ENCODE measurements at regions not wholly inside any gene's neighbourhood (a gene's known extent, or its start where the extent isn't known, plus 50 kb on each side); places are given as distances from the start of the nearest gene placed in this dataset.
A peak's percentile ranks its signal among the peaks of the same experiment; 100 is the strongest.

DNA sequence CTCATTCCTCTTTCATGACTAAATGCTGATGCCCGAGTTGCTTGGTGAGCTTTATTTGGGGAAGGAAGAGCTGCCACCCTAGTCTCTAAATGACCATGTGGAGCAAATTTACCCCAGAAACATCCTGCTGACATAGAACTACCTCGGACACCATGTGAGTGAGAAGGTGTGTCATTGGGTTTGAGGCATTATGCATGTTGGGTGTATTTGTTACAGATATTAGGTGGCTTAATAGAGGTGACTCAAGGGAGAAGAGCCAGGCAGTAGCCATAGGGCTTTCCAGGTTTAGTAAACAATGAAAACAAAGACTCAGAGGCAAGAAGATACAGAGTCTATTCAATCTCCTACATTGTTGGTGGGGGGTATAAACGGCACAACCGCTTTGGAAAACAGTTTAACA is 581.5 kb downstream of the CCDC171 start (continued):
- TF ChIP-seq, protein P1, sequence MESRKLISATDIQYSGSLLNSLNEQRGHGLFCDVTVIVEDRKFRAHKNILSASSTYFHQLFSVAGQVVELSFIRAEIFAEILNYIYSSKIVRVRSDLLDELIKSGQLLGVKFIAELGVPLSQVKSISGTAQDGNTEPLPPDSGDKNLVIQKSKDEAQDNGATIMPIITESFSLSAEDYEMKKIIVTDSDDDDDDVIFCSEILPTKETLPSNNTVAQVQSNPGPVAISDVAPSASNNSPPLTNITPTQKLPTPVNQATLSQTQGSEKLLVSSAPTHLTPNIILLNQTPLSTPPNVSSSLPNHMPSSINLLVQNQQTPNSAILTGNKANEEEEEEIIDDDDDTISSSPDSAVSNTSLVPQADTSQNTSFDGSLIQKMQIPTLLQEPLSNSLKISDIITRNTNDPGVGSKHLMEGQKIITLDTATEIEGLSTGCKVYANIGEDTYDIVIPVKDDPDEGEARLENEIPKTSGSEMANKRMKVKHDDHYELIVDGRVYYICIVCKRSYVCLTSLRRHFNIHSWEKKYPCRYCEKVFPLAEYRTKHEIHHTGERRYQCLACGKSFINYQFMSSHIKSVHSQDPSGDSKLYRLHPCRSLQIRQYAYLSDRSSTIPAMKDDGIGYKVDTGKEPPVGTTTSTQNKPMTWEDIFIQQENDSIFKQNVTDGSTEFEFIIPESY (IDR thresholded peaks at IDR 0.05; ENCODE audit: borderline replicate concordance, low read depth): no peak
- TF ChIP-seq MEF2A (IDR thresholded peaks at IDR 0.05; ENCODE audit: borderline replicate concordance, low read depth): no peak

DNA sequence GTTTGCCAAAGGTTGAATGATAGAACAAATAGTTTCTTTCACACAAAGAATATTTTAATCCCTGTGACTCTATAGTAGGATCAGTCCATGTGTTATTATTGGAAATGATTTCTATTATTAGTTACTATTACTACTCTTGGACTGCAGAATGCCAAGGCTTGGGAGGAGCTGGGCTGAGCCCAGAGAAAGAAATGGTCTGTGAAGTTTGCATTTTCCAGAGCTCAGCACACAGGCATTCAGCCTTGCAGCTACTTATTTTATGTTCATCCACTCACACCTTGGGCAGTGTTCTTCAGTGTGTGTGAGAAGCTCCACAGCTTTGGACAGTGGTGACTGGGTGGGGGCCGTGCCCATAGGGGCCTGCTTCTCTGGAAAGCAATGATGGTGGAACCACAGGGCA is 583.1 kb downstream of the CCDC171 start:
- Histone ChIP-seq H3K9me3 (no peaks in the 10 kb centered on the region), H3K4me1 (ENCODE audit: control insufficient read depth in 1 of 2, insufficient read depth in 2 of 2, low read depth in 1 of 2, low read length in 1 of 2) (peaks cover 0 to 22% of the 10 kb centered on the region in 2 experiments; a peak in 2 of 4 replicates), H3K27me3 (ENCODE audit: insufficient read depth) (no peaks in the 10 kb centered on the region), H3K27ac (ENCODE audit: low read depth in 2 of 2, low read length in 1 of 2) (no peak overlapping the region), H4K20me1 (ENCODE audit: insufficient read depth) (no peaks in the 10 kb centered on the region), H3F3A (replicated peaks; ENCODE audit: insufficient read depth) (peaks cover 4% of the 10 kb centered on the region), H3K9ac (no peak overlapping the region), H3K36me3 (replicated peaks in 1 of 2; ENCODE audit: control insufficient read depth in 1 of 2, insufficient read depth in 2 of 2, low read length in 1 of 2) (no peaks in the 10 kb centered on the region), H2AFZ (ENCODE audit: low read depth) (no peak overlapping the region), H3K9me2 (no peaks in the 10 kb centered on the region), H3K79me2 (ENCODE audit: insufficient read depth) (no peaks in the 10 kb centered on the region), H3K4me2 (no peak overlapping the region), H3K4me3 (ENCODE audit: low read depth in 2 of 2, low read length in 1 of 2) (no peak overlapping the region)
- ChIA-PET POLR2A (no interaction called here), CTCF (no interaction called here)
- TF ChIP-seq TAF1 (IDR thresholded peaks at IDR 0.05; ENCODE audit: borderline replicate concordance, low read depth, low read length): no peak
- TF ChIP-seq GATA2 (CRISPR knock-in tag; IDR thresholded peaks at IDR 0.05): no peak
- TF ChIP-seq FOXJ3 (CRISPR knock-in tag; IDR thresholded peaks at IDR 0.05): no peak
- TF ChIP-seq TEAD4 (IDR thresholded peaks at IDR 0.05; ENCODE audit: borderline replicate concordance, insufficient read depth): no peak
- TF ChIP-seq EP300 (IDR thresholded peaks at IDR 0.05; ENCODE audit: borderline replicate concordance in 1 of 2, low read depth in 1 of 2, low read length in 1 of 2): no peak
- TF ChIP-seq FOXM1 (IDR thresholded peaks at IDR 0.05; ENCODE audit: low read depth): no peak
- TF ChIP-seq NFIC (IDR thresholded peaks at IDR 0.05; ENCODE audit: borderline replicate concordance): no peak
- TF ChIP-seq SIN3A (IDR thresholded peaks at IDR 0.05; ENCODE audit: borderline replicate concordance, low read depth, low read length): no peak
- TF ChIP-seq POLR2AphosphoS5 (IDR thresholded peaks at IDR 0.05; ENCODE audit: low read depth, low read length): no peak
- no peak for TF ChIP-seq GABPA (IDR thresholded peaks at IDR 0.05; ENCODE audit: low read depth)
- TF ChIP-seq, protein P2, sequence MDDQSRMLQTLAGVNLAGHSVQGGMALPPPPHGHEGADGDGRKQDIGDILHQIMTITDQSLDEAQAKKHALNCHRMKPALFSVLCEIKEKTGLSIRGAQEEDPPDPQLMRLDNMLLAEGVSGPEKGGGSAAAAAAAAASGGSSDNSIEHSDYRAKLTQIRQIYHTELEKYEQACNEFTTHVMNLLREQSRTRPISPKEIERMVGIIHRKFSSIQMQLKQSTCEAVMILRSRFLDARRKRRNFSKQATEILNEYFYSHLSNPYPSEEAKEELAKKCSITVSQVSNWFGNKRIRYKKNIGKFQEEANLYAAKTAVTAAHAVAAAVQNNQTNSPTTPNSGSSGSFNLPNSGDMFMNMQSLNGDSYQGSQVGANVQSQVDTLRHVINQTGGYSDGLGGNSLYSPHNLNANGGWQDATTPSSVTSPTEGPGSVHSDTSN (IDR thresholded peaks at IDR 0.05): no peak
- no peak for DNase-seq
- WGBS (ENCODE audit: low lambda C conversion rate): 71% methylated on average over 1 of the region's 1 CpG

DNA sequence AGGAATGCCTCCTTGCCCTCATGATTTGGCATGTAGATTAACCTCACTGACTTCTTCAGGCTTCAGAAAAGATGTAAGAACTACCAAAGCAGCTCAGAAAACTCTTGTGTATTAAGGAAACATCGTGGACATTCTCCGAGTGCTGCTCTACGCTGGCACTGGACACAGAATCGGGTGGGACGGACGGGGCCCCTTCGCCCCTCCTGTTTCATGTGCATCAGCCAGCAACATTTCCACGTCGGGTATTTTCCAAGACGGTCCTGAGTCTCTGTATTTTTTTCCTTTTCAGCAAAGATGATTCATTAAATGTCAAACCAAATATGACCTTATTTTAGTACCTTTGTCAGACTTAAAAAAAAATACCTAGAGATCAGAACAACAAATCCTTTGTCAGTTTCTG is 583.6 kb downstream of the CCDC171 start:
- H3K27ac ChIP-seq (ENCODE audit: low read depth in 2 of 2, low read length in 1 of 2): no peak overlapping the region
- POLR2A ChIA-PET: no interaction called here
- H3K9ac ChIP-seq: no peak overlapping the region
- H3K9me3 ChIP-seq: no peaks in the 10 kb centered on the region
- 0 out of 2 replicates have a peak overlapping the region, but pooled peaks have one; percentile 10 for H3K4me2 ChIP-seq
- H3K4me3 ChIP-seq (ENCODE audit: low read depth in 2 of 2, low read length in 1 of 2): no peak overlapping the region
- TF ChIP-seq NFIC (IDR thresholded peaks at IDR 0.05; ENCODE audit: borderline replicate concordance) (no peak), FOXJ3 (CRISPR knock-in tag; IDR thresholded peaks at IDR 0.05) (no peak), POLR2AphosphoS5 (IDR thresholded peaks at IDR 0.05; ENCODE audit: low read depth, low read length) (no peak), TCF12 (IDR thresholded peaks at IDR 0.05) (no peak), SMC3 (IDR thresholded peaks at IDR 0.05; ENCODE audit: low read depth, low read length) (no peak), RXRA (IDR thresholded peaks at IDR 0.05; ENCODE audit: borderline replicate concordance, low read depth) (no peak), FOXM1 (IDR thresholded peaks at IDR 0.05; ENCODE audit: low read depth) (no peak), GABPA (IDR thresholded peaks at IDR 0.05; ENCODE audit: low read depth) (no peak), EP300 (IDR thresholded peaks at IDR 0.05; ENCODE audit: borderline replicate concordance in 1 of 2, low read depth in 1 of 2, low read length in 1 of 2) (no peak)
- TF ChIP-seq, protein P3, sequence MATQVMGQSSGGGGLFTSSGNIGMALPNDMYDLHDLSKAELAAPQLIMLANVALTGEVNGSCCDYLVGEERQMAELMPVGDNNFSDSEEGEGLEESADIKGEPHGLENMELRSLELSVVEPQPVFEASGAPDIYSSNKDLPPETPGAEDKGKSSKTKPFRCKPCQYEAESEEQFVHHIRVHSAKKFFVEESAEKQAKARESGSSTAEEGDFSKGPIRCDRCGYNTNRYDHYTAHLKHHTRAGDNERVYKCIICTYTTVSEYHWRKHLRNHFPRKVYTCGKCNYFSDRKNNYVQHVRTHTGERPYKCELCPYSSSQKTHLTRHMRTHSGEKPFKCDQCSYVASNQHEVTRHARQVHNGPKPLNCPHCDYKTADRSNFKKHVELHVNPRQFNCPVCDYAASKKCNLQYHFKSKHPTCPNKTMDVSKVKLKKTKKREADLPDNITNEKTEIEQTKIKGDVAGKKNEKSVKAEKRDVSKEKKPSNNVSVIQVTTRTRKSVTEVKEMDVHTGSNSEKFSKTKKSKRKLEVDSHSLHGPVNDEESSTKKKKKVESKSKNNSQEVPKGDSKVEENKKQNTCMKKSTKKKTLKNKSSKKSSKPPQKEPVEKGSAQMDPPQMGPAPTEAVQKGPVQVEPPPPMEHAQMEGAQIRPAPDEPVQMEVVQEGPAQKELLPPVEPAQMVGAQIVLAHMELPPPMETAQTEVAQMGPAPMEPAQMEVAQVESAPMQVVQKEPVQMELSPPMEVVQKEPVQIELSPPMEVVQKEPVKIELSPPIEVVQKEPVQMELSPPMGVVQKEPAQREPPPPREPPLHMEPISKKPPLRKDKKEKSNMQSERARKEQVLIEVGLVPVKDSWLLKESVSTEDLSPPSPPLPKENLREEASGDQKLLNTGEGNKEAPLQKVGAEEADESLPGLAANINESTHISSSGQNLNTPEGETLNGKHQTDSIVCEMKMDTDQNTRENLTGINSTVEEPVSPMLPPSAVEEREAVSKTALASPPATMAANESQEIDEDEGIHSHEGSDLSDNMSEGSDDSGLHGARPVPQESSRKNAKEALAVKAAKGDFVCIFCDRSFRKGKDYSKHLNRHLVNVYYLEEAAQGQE (IDR thresholded peaks at IDR 0.05; ENCODE audit: low read depth, low read length): no peak
- no peak overlapping the region for H2AFZ ChIP-seq (ENCODE audit: low read depth)
- CTCF ChIA-PET: no interaction called here
- no peaks in the 10 kb centered on the region for H3K9me2 ChIP-seq
- H4K20me1 ChIP-seq (ENCODE audit: insufficient read depth): no peaks in the 10 kb centered on the region
- no peaks in the 10 kb centered on the region for H3K27me3 ChIP-seq (ENCODE audit: insufficient read depth)
- 88% methylated on average over 10 of the region's 10 CpGs for WGBS (ENCODE audit: low lambda C conversion rate)
- H3K4me1 ChIP-seq (ENCODE audit: control insufficient read depth in 1 of 2, insufficient read depth in 2 of 2, low read depth in 1 of 2, low read length in 1 of 2): peaks cover 0 to 22% of the 10 kb centered on the region in 2 experiments; a peak in 2 of 4 replicates
- no peaks in the 10 kb centered on the region for H3K36me3 ChIP-seq (replicated peaks in 1 of 2; ENCODE audit: control insufficient read depth in 1 of 2, insufficient read depth in 2 of 2, low read length in 1 of 2)
- peaks cover 4% of the 10 kb centered on the region for H3F3A ChIP-seq (replicated peaks; ENCODE audit: insufficient read depth)
- no peaks in the 10 kb centered on the region for H3K79me2 ChIP-seq (ENCODE audit: insufficient read depth)
- DNase-seq: no peak

Measured in SK-N-SH (cell line).